ENCODE measurements at regions not wholly inside any gene's neighbourhood (a gene's known extent, or its start where the extent isn't known, plus 50 kb on each side); places are given as distances from the start of the nearest gene placed in this dataset.

DNA sequence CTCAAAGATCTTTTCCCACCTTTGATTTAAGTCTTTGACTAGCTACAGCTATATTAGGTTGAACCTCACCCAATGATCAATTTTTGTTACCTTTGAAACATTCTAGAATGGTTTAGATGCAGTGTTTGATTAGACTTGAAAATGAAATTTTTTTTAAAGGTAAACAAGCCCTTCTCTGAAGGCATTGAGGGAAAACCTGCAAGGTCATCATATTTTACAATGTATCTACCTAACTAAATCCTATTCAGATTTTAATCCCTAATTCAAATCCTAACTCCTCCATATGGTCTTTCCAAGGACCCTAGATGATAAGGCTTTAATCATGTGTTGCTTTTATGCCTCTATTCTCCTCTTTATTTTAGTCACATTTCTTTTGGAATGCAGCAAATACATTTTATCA is 95.4 kb downstream of the ALG10B start:
- H3K4me3 ChIP-seq (ENCODE audit: low read length in 3 of 3): no peak overlapping the region
- intact Hi-C loops (cut with DNase I): no loop called here
- H3K27me3 ChIP-seq (ENCODE audit: control insufficient read depth, insufficient read depth, low read length): no peaks in the 10 kb centered on the region
- no peak overlapping the region for H3K9ac ChIP-seq (ENCODE audit: low read length in 3 of 3)
- no peaks in the 10 kb centered on the region for H3K36me3 ChIP-seq (ENCODE audit: control insufficient read depth in 2 of 3, insufficient read depth in 3 of 3, low read length in 3 of 3)
- DNase-seq: no peak
- TF ChIP-seq, protein P1, sequence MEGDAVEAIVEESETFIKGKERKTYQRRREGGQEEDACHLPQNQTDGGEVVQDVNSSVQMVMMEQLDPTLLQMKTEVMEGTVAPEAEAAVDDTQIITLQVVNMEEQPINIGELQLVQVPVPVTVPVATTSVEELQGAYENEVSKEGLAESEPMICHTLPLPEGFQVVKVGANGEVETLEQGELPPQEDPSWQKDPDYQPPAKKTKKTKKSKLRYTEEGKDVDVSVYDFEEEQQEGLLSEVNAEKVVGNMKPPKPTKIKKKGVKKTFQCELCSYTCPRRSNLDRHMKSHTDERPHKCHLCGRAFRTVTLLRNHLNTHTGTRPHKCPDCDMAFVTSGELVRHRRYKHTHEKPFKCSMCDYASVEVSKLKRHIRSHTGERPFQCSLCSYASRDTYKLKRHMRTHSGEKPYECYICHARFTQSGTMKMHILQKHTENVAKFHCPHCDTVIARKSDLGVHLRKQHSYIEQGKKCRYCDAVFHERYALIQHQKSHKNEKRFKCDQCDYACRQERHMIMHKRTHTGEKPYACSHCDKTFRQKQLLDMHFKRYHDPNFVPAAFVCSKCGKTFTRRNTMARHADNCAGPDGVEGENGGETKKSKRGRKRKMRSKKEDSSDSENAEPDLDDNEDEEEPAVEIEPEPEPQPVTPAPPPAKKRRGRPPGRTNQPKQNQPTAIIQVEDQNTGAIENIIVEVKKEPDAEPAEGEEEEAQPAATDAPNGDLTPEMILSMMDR (IDR thresholded peaks at IDR 0.05; ENCODE audit: borderline replicate concordance, extremely low read depth, insufficient read depth): no peak
- FAIRE-seq: no peak
- no peaks in the 10 kb centered on the region for H3K4me1 ChIP-seq (ENCODE audit: control insufficient read depth in 2 of 3, insufficient read depth in 2 of 3, low read depth in 1 of 3, low read length in 3 of 3)
- no peaks in the 10 kb centered on the region for H3K9me3 ChIP-seq (ENCODE audit: control insufficient read depth in 2 of 3, insufficient read depth in 1 of 3, low read length in 3 of 3)
- H3K27ac ChIP-seq (ENCODE audit: low read depth in 2 of 2, low read length in 2 of 2): no peak overlapping the region

DNA sequence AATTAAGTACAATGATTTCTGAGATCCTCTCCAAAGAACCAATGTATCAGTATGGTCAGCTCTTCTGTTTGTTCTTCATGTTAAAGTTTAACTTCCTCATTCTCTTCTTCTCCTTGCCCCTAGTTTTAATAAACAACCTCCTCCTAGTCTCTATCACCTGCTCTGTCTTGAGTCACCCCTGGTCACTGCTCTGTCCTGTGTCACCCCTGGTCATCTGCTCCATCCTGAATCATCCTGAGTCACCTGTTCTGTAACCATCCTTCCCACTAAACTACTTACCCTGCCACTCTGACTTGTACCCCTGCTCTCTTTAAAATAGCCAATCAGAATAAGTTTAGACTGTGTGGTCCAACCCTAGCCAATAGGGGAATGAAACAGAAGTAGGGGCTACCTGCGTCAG is 100.5 kb downstream of the ALG10B start:
- no peaks in the 10 kb centered on the region for H3K36me3 ChIP-seq (ENCODE audit: control insufficient read depth in 2 of 3, insufficient read depth in 3 of 3, low read length in 3 of 3)
- H3K9ac ChIP-seq (ENCODE audit: low read length in 3 of 3): no peak overlapping the region
- H3K27ac ChIP-seq (ENCODE audit: low read depth in 2 of 2, low read length in 2 of 2): no peak overlapping the region
- TF ChIP-seq, protein P1 (IDR thresholded peaks at IDR 0.05; ENCODE audit: borderline replicate concordance, extremely low read depth, insufficient read depth): no peak
- H3K4me3 ChIP-seq (ENCODE audit: low read length in 3 of 3): no peak overlapping the region
- H3K9me3 ChIP-seq (ENCODE audit: control insufficient read depth in 2 of 3, insufficient read depth in 1 of 3, low read length in 3 of 3): no peaks in the 10 kb centered on the region
- FAIRE-seq (no peak), DNase-seq (no peak)
- no peaks in the 10 kb centered on the region for H3K27me3 ChIP-seq (ENCODE audit: control insufficient read depth, insufficient read depth, low read length)
- intact Hi-C loops (cut with DNase I): no loop called here
- H3K4me1 ChIP-seq (ENCODE audit: control insufficient read depth in 2 of 3, insufficient read depth in 2 of 3, low read depth in 1 of 3, low read length in 3 of 3): no peaks in the 10 kb centered on the region

DNA sequence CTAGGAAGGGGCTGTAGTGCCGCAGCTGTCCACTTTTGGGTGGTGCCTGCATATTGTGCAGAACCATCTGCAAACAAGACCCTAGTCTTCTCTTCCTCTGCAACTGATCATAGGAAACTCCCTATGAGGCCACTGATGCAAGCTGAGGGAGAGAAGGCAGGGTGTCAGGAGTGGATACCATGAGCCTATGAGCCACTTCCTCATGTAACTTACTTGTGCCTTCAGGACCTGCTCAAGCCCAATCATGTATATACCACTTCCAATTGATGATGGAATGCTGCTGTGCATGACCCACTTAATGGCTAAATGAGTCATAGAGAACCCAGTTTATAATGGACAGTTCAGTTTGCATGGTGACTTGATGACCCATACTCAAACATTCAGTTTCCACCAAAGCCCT is 107.9 kb downstream of the ALG10B start:
- Histone ChIP-seq H3K27ac (ENCODE audit: low read depth in 2 of 2, low read length in 2 of 2) (no peak overlapping the region), H3K9ac (ENCODE audit: low read length in 3 of 3) (no peak overlapping the region), H3K36me3 (ENCODE audit: control insufficient read depth in 2 of 3, insufficient read depth in 3 of 3, low read length in 3 of 3) (no peaks in the 10 kb centered on the region), H3K4me1 (ENCODE audit: control insufficient read depth in 2 of 3, insufficient read depth in 2 of 3, low read depth in 1 of 3, low read length in 3 of 3) (no peaks in the 10 kb centered on the region), H3K4me3 (ENCODE audit: low read length in 3 of 3) (no peak overlapping the region), H3K27me3 (ENCODE audit: control insufficient read depth, insufficient read depth, low read length) (no peaks in the 10 kb centered on the region), H3K9me3 (ENCODE audit: control insufficient read depth in 2 of 3, insufficient read depth in 1 of 3, low read length in 3 of 3) (no peaks in the 10 kb centered on the region)
- TF ChIP-seq, protein P1 (IDR thresholded peaks at IDR 0.05; ENCODE audit: borderline replicate concordance, extremely low read depth, insufficient read depth): no peak
- intact Hi-C loops (cut with DNase I): no loop called here
- no peak for FAIRE-seq
- DNase-seq: no peak

DNA sequence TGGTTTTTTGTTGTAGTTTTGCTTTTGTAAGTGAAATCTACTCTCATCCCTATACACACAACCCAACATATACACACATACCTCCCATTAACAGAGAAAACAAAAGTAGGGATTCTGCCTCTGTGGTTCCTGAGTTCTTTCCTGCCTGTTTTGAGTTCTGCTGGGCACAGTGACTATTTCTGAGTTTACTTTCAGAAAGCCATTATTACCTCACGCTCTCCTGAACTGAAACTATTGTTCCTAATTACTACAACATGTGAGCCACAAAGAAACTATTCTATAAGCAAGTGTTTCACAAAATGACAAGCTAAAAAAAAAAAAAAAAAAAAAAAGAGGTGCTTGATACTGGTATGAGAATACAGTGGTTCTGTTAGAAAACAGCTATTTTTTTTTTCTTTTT is 110.9 kb downstream of the ALG10B start:
- no peak for FAIRE-seq
- DNase-seq: no peak
- intact Hi-C loops (cut with DNase I): no loop called here
- Histone ChIP-seq H3K27ac (ENCODE audit: low read depth in 2 of 2, low read length in 2 of 2) (no peak overlapping the region), H3K9ac (ENCODE audit: low read length in 3 of 3) (no peak overlapping the region), H3K27me3 (ENCODE audit: control insufficient read depth, insufficient read depth, low read length) (no peaks in the 10 kb centered on the region), H3K4me1 (ENCODE audit: control insufficient read depth in 2 of 3, insufficient read depth in 2 of 3, low read depth in 1 of 3, low read length in 3 of 3) (no peaks in the 10 kb centered on the region), H3K9me3 (ENCODE audit: control insufficient read depth in 2 of 3, insufficient read depth in 1 of 3, low read length in 3 of 3) (no peaks in the 10 kb centered on the region), H3K4me3 (ENCODE audit: low read length in 3 of 3) (no peak overlapping the region), H3K36me3 (ENCODE audit: control insufficient read depth in 2 of 3, insufficient read depth in 3 of 3, low read length in 3 of 3) (no peaks in the 10 kb centered on the region)
- TF ChIP-seq, protein P1 (IDR thresholded peaks at IDR 0.05; ENCODE audit: borderline replicate concordance, extremely low read depth, insufficient read depth): no peak
